HepG2 (cell line): ENCODE measurements at regions not wholly inside any gene's neighbourhood (a gene's known extent, or its start where the extent isn't known, plus 50 kb on each side); places are given as distances from the start of the nearest gene placed in this dataset.
A peak's percentile ranks its signal among the peaks of the same experiment; 100 is the strongest.

Experiments
- ATAC-seq: fragments of 200-7000 bp; cut with Tn5 transposase; 3 replicates; pipeline ENCODE4 v1.9.1; 2020; ENCODE audit warnings: mild to moderate bottlenecking, moderate library complexity
- BruUV-seq: library from RNA; stranded (reverse); fragments of 400-500 nt; replicated peaks from 2 replicates; lab custom pipeline; 2021; lab: Mats Ljungman, UMichigan
- CTCF ChIA-PET: fragments of 300-600 bp; formaldehyde crosslinking; extraction: SDS; loops from one replicate; lab custom pipeline; 2021; ENCODE audit warnings: low total read pairs, inconsistent platforms, low intra/inter-chr PET ratio; lab: Yijun Ruan, JAX
- POLR2A ChIA-PET: fragments of 350-600 bp; sonication (Branson Sonifier 250); formaldehyde crosslinking; loops from one replicate; lab custom pipeline; 2020; ENCODE audit warnings: antibody characterized with exemption, inconsistent platforms; lab: Yijun Ruan, JAX
- DNase-seq: peaks from one replicate; pipeline ENCODE4 v3.0.0-alpha.2; 2015; ENCODE audit warnings: low spot score
- FAIRE-seq: peaks from 3 replicates; lab custom pipeline; 2011; peaks lifted over from hg19 to GRCh38; lab: Jason Lieb, UNC
- H2AFZ ChIP-seq: one replicate; pipeline ENCODE4 v1.6.1; 2011; ENCODE audit warnings: low read length, inconsistent platforms
- H3K27ac ChIP-seq: fragments of 300-600 bp; 3 replicates; pipeline ENCODE4 v1.8.0; 2011; ENCODE audit warnings: mixed run types, mild to moderate bottlenecking, mixed read lengths, low read length, inconsistent platforms; ENCODE audit not compliant: insufficient read depth; ENCODE audit errors: extremely low read length
- H3K27me3 ChIP-seq, 2 experiments: fragments of 200-600 bp in 1 of 2; 2 replicates in 1 of 2; 3 replicates in 1 of 2; pipeline versions ENCODE4 v1.6.0 to v1.8.0; 2011; ENCODE audit warnings: low read length in 2 of 2, mild to moderate bottlenecking in 2 of 2, moderate library complexity in 2 of 2, inconsistent platforms in 1 of 2; ENCODE audit not compliant: insufficient read depth in 2 of 2, control insufficient read depth in 1 of 2
- H3K36me3 ChIP-seq, 2 experiments: fragments of 200-600 bp in 1 of 2; replicated peaks in 1 of 2; 2 replicates in 1 of 2; 3 replicates in 1 of 2; pipeline versions ENCODE4 v1.5.1 to v1.8.0; 2011; ENCODE audit warnings: low read length in 2 of 2, inconsistent platforms in 1 of 2; ENCODE audit not compliant: insufficient read depth in 2 of 2, control insufficient read depth in 1 of 2
- H3K4me1 ChIP-seq: 2 replicates; pipeline ENCODE4 v1.5.1; 2012; ENCODE audit warnings: low read length, inconsistent platforms; ENCODE audit not compliant: insufficient read depth
- H3K4me2 ChIP-seq: 2 replicates; pipeline ENCODE4 v1.6.0; 2011; ENCODE audit warnings: low read depth, low read length, inconsistent platforms
- H3K4me3 ChIP-seq, 3 experiments: fragments of 200-600 bp in 1 of 3; sonication (generic), shearing (Covaris generic) in 1 of 3; replicated peaks in 1 of 3; 2 replicates each; pipeline ENCODE4 v1.5.1; 2011 to 2016; ENCODE audit warnings: low read length in 3 of 3, inconsistent platforms in 2 of 3, low read depth in 2 of 3, mild to moderate bottlenecking in 2 of 3, control low read depth in 1 of 3, mixed read lengths in 1 of 3; ENCODE audit not compliant: insufficient read depth in 1 of 3
- H3K79me2 ChIP-seq: one replicate; pipeline ENCODE4 v1.6.1; 2011; ENCODE audit warnings: low read length, inconsistent platforms; ENCODE audit not compliant: insufficient read depth
- H3K9ac ChIP-seq: 2 replicates; pipeline ENCODE4 v1.6.0; 2011; ENCODE audit warnings: mild to moderate bottlenecking, low read depth, low read length, inconsistent platforms; ENCODE audit not compliant: insufficient read depth
- H3K9me3 ChIP-seq: 2 replicates; pipeline ENCODE4 v1.5.1; 2012; ENCODE audit warnings: mild to moderate bottlenecking, low read length
- H4K20me1 ChIP-seq: 2 replicates; pipeline ENCODE4 v1.6.0; 2011; ENCODE audit warnings: inconsistent platforms, mild to moderate bottlenecking, low read length, moderate library complexity; ENCODE audit not compliant: insufficient read depth
- CTCF ChIP-seq: sonication (generic); formaldehyde crosslinking; IDR thresholded peaks from 2 replicates; pipeline ENCODE4 v1.5.0; 2020; ENCODE audit warnings: mild to moderate bottlenecking, missing genetic modification reagents, moderate library complexity
- GMEB1 ChIP-seq: sonication (generic); formaldehyde crosslinking; IDR thresholded peaks from 2 replicates; pipeline ENCODE4 v1.5.1; 2020; ENCODE audit warnings: missing genetic modification reagents, mild to moderate bottlenecking, borderline replicate concordance
- PBX2 ChIP-seq: IDR thresholded peaks from 2 replicates; pipeline ENCODE4 v1.6.1; 2016; ENCODE audit warnings: control low read depth
- REXO4 ChIP-seq: sonication (generic); formaldehyde crosslinking; IDR thresholded peaks from 2 replicates; pipeline ENCODE4 v1.8.0; 2022; ENCODE audit warnings: missing genetic modification reagents, mild to moderate bottlenecking, borderline replicate concordance
- STAG1 ChIP-seq: sonication (generic); formaldehyde crosslinking; IDR thresholded peaks from 2 replicates; pipeline ENCODE4 v1.4.0; 2020; ENCODE audit warnings: missing genetic modification reagents
- TEAD3 ChIP-seq: optimal IDR thresholded peaks from 2 replicates; pipeline ENCODE3; 2016; ENCODE audit warnings: borderline replicate concordance
- ZNF678 ChIP-seq: sonication (generic); formaldehyde crosslinking; IDR thresholded peaks from 2 replicates; pipeline ENCODE4 v1.4.0; 2020; ENCODE audit warnings: mild to moderate bottlenecking, missing genetic modification reagents
- WGBS: methylation state at CpG from one replicate; pipeline ENCODE4 v1.1.6; 2017; ENCODE audit warnings: low lambda C conversion rate; 5-methylcytosine and 5-hydroxymethylcytosine counted together
- in situ Hi-C: cut with HindIII; loops from 2 replicates; pipeline ENCODE4 v1.10.0; 2017; ENCODE audit warnings: low pct_unique_long_range_greater_than_20kb; ENCODE audit not compliant: extremely low pct_ligation_motif_present
- intact Hi-C: fragments of 100-400 bp; cut with micrococcal nuclease; formaldehyde crosslinking; loops from one replicate; pipeline ENCODE4 v1.10.0; 2022; ENCODE audit not compliant: unreplicated experiment

GRCh38 chr5:74127381-74128320, 501.7 kb downstream of the ARHGEF28 start:
- Histone ChIP-seq H4K20me1 (no peaks in the 10 kb centered on the region), H3K4me2 (peak overlapping the region; percentile 44), H3K27me3 (peaks cover 0 to 8% of the 10 kb centered on the region in 2 experiments; a peak in 2 of 5 replicates), H3K36me3 (no peaks in the 10 kb centered on the region), H3K9me3 (no peaks in the 10 kb centered on the region), H3K79me2 (no peaks in the 10 kb centered on the region), H3K4me1 (0 out of 2 replicates have a peak, but pooled peaks cover 6% of the 10 kb centered on the region), H3K4me3 (no peak overlapping the region), H3K9ac (no peak overlapping the region), H2AFZ (peak overlapping the region; percentile 54), H3K27ac (no peak overlapping the region)
- POLR2A ChIA-PET, result no interaction called here
- CTCF ChIA-PET, result no interaction called here
- WGBS, result 11% methylated on average over 8 of the region's 9 CpGs
- DNase-seq, result peak; percentile 4
- in situ Hi-C loops (no loop called here), intact Hi-C loops (no loop called here)
- ATAC-seq, result peak; percentile 89
- BruUV-seq, result no TSS peak
- TF ChIP-seq PBX2 (CRISPR knock-in tag) (no peak), ZNF678 (CRISPR knock-in tag) (no peak), GMEB1 (CRISPR knock-in tag) (no peak), CTCF (CRISPR knock-in tag) (peak; percentile 39; the same call in 1 of the 2 replicates), STAG1 (CRISPR knock-in tag) (peak; percentile 34), REXO4 (CRISPR knock-in tag) (no peak), TEAD3 (CRISPR knock-in tag) (peak; percentile 95)
- FAIRE-seq, result no peak
